ENCODE measurements at regions not wholly inside any gene's neighbourhood (a gene's known extent, or its start where the extent isn't known, plus 50 kb on each side); places are given as distances from the start of the nearest gene placed in this dataset.

- 18 to 100% (median 89%) methylated on average over 1 of the region's 1 CpG; no CpG with 5 or more reads in 1 of the 10 experiments for WGBS, 10 experiments
- peak in 2 of 8 experiments; percentile 34 to 37 for ATAC-seq (replicated peaks in 6 of 8)
- Histone ChIP-seq H3K4me3 (no peak overlapping the region), H3K27ac (no peak overlapping the region), H3K4me1 (replicated peaks in 1 of 2) (no peaks in the 10 kb centered on the region)
- in situ Hi-C loops (cut with MboI; ENCODE audit: low pct_unique_long_range_greater_than_20kb in 2 of 9, low sequenced_read_pairs in 9 of 9, unreplicated experiment in 9 of 9), result no loop called here
Observed at GRCh38 chr9:118271936-118272335, 567.7 kb downstream of the TLR4 start.

DNA sequence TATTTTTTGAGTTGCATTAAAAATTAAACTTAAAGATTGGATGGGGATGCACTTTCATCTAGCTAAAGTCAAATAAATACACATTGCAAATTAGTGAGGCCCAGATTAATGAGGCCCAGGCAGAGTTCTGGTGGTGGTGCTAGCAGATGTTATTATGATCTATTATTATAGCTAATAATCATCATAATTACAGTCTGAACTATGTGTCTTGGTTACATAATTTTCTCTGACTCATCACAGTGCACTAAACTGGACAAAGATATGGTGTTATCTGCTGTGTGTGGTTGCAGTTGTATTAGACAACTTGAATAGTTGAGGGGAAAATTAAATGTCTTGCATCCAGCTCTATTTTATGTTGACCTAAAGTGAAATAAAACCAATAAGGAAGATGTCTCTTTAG, 568.8 kb downstream of the TLR4 start:
- Histone ChIP-seq H3K27ac (no peak overlapping the region), H3K4me3 (no peak overlapping the region), H3K4me1 (replicated peaks in 1 of 2) (no peaks in the 10 kb centered on the region)
- peak in 2 of 8 experiments; percentile 52 to 81 for ATAC-seq (replicated peaks in 6 of 8)
- in situ Hi-C loops (cut with MboI; ENCODE audit: low pct_unique_long_range_greater_than_20kb in 2 of 9, low sequenced_read_pairs in 9 of 9, unreplicated experiment in 9 of 9), result no loop called here

- ATAC-seq (replicated peaks in 6 of 8), result no peak
- Histone ChIP-seq H3K4me1 (replicated peaks in 1 of 2) (peaks cover 0 to 4% of the 10 kb centered on the region in 2 donors), H3K4me3 (no peak overlapping the region), H3K27ac (no peak overlapping the region)
- in situ Hi-C loops (cut with MboI; ENCODE audit: low pct_unique_long_range_greater_than_20kb in 2 of 9, low sequenced_read_pairs in 9 of 9, unreplicated experiment in 9 of 9), result no loop called here
- WGBS, 10 experiments, result 6 to 100% (median 86%) methylated on average over 1 to 6 of the region's 6 CpGs
Observed at GRCh38 chr9:118276784-118277183, 572.6 kb downstream of the TLR4 start.

DNA sequence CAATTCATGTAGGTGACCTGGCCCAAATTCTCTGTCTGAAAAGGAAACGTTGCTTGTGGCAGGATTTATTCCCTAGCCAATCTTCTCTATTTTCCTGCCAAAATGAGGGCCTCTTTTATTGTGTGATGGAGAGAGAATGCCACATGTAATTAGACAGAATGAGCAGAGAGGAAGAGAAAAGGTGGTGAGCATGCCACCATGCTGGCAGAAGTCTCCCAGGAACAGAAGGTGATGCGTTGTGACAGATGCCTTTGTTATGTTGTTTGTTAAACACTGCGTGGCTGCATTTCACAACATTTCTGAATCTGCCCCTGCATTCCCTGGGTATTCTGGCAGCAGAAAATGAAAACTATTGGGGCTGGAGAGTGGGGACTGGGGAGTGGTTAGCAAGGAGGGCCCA, 577.6 kb downstream of the TLR4 start:
- no peak overlapping the region for H3K27ac ChIP-seq
- H3K4me1 ChIP-seq (replicated peaks in 1 of 2), result peaks cover 0 to 4% of the 10 kb centered on the region in 2 donors
- WGBS, 10 experiments, result 11 to 100% (median 53%) methylated on average over 1 to 3 of the region's 3 CpGs; no CpG with 5 or more reads in 1 of the 10 experiments
- H3K4me3 ChIP-seq, result no peak overlapping the region
- in situ Hi-C loops (cut with MboI; ENCODE audit: low pct_unique_long_range_greater_than_20kb in 2 of 9, low sequenced_read_pairs in 9 of 9, unreplicated experiment in 9 of 9), result no loop called here
- ATAC-seq (replicated peaks in 6 of 8), result peak in 1 of 8 experiments; percentile 58

DNA sequence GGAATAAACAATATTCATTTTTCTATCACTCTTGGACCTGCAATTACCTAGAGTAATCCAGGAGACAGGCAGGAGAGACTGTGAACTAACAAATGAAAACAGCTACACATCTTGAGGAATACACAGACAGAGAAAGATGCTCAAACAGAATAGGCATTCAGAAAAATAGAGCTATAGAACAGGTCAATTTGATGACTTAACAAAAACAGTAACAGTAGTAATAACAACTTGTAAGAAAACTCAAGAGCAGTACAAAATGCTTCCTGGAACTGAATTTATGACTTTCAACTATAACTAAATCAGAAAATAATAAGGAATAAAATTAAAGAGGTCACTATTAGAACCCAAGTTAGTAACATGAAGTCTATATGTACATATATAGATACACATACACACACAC, 579.3 kb downstream of the TLR4 start:
- in situ Hi-C loops (cut with MboI; ENCODE audit: low pct_unique_long_range_greater_than_20kb in 2 of 9, low sequenced_read_pairs in 9 of 9, unreplicated experiment in 9 of 9), result no loop called here
- no peak overlapping the region for H3K4me3 ChIP-seq
- peaks cover 0 to 4% of the 10 kb centered on the region in 2 donors for H3K4me1 ChIP-seq (replicated peaks in 1 of 2)
- ATAC-seq (replicated peaks in 6 of 8), result no peak
- no peak overlapping the region for H3K27ac ChIP-seq

DNA sequence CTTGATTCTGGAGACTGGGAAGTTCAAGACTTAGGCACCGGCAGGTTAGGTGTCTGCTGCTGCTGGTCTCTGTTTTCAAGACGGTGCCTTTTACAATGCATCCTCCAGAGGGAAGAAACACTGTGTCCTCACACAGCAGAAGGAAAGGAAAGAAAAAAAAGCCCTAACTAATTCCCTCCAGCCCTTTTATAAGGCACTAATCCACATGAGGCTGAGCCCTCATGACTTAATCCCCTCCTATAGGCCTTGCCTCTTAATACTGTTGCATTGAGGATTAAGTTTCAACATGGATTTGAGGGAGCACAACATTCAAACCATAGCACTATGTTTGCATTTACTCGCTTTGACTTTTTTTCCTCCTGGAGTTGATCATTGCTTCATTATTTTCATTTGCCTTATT, 585.9 kb downstream of the TLR4 start:
- Histone ChIP-seq H3K4me3 (no peak overlapping the region), H3K4me1 (replicated peaks in 1 of 2) (no peaks in the 10 kb centered on the region), H3K27ac (no peak overlapping the region)
- in situ Hi-C loops (cut with MboI; ENCODE audit: low pct_unique_long_range_greater_than_20kb in 2 of 9, low sequenced_read_pairs in 9 of 9, unreplicated experiment in 9 of 9), result no loop called here
- no peak for ATAC-seq (replicated peaks in 6 of 8)
- 0 to 100% (median 57%) methylated on average over 1 to 3 of the region's 3 CpGs for WGBS, 10 experiments

- Histone ChIP-seq H3K4me1 (replicated peaks in 1 of 2) (peaks cover 0 to 9% of the 10 kb centered on the region in 2 donors), H3K4me3 (no peak overlapping the region), H3K27ac (no peak overlapping the region)
- whole genome bisulfite sequencing, 10 experiments, result 9 to 82% (median 30%) methylated on average over 1 to 4 of the region's 4 CpGs; no CpG with 5 or more reads in 1 of the 10 experiments
- ATAC-seq (replicated peaks in 6 of 8), result no peak
- in situ Hi-C loops (cut with MboI; ENCODE audit: low pct_unique_long_range_greater_than_20kb in 2 of 9, low sequenced_read_pairs in 9 of 9, unreplicated experiment in 9 of 9), result no loop called here
Observed at GRCh38 chr9:118295413-118295812, 591.2 kb downstream of the TLR4 start.

- no peak overlapping the region for H3K27ac ChIP-seq
- WGBS, 10 experiments, result 6 to 100% (median 91%) methylated on average over 1 to 2 of the region's 2 CpGs
- peaks cover 0 to 5% of the 10 kb centered on the region in 2 donors for H3K4me1 ChIP-seq (replicated peaks in 1 of 2)
- in situ Hi-C loops (cut with MboI; ENCODE audit: low pct_unique_long_range_greater_than_20kb in 2 of 9, low sequenced_read_pairs in 9 of 9, unreplicated experiment in 9 of 9), result loop anchor here in 1 of 9 experiments (25.0 kb wide), 1 partner anchor 515 kb away; no protein-coding TSS in a partner anchor
- H3K4me3 ChIP-seq, result no peak overlapping the region
- no peak for ATAC-seq (replicated peaks in 6 of 8)
Observed at GRCh38 chr9:118302721-118303120, 598.5 kb downstream of the TLR4 start.

GRCh38 chr9:118303216-118303615, 599.0 kb downstream of the TLR4 start:
- Histone ChIP-seq H3K4me1 (replicated peaks in 1 of 2) (peaks cover 0 to 5% of the 10 kb centered on the region in 2 donors), H3K27ac (no peak overlapping the region), H3K4me3 (no peak overlapping the region)
- no peak for ATAC-seq (replicated peaks in 6 of 8)
- in situ Hi-C loops (cut with MboI; ENCODE audit: low pct_unique_long_range_greater_than_20kb in 2 of 9, low sequenced_read_pairs in 9 of 9, unreplicated experiment in 9 of 9), result loop anchor here in 1 of 9 experiments (25.0 kb wide), 1 partner anchor 516 kb away; no protein-coding TSS in a partner anchor
- WGBS, 10 experiments, result 0 to 100% (median 66%) methylated on average over 2 to 3 of the region's 3 CpGs; no CpG with 5 or more reads in 1 of the 10 experiments

DNA sequence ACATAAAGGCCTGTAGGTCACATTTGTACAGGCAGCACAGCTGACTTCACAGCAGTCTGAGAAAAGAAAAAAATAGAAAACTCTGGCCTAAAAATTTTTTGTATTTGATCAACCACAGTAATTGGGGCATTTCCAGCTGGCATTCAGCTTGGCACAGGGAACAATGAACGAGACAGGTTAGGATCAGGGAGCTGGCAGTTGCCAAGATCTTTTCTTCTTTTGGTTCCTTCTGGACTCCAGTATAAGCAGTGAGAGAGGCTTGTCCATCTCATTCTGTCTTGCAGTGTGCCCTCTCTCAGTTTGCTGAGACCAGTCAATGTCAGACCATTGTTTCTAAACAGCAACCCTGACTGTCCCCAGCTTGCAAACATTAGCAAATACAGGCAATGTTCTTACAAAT, 601.1 kb downstream of the TLR4 start:
- peak in 1 of 8 experiments; percentile 16 for ATAC-seq (replicated peaks in 6 of 8)
- H3K4me1 ChIP-seq (replicated peaks in 1 of 2), result no peaks in the 10 kb centered on the region
- 0 to 80% (median 60%) methylated on average over 1 of the region's 1 CpG; no CpG with 5 or more reads in 3 of the 10 experiments for WGBS, 10 experiments
- H3K4me3 ChIP-seq, result no peak overlapping the region
- no peak overlapping the region for H3K27ac ChIP-seq
- in situ Hi-C loops (cut with MboI; ENCODE audit: low pct_unique_long_range_greater_than_20kb in 2 of 9, low sequenced_read_pairs in 9 of 9, unreplicated experiment in 9 of 9), result loop anchor here in 1 of 9 experiments (25.0 kb wide), 1 partner anchor 518 kb away; no protein-coding TSS in a partner anchor

GRCh38 chr9:118306801-118307200, 602.6 kb downstream of the TLR4 start:
- peak in 1 of 8 experiments; percentile 10 for ATAC-seq (replicated peaks in 6 of 8)
- WGBS, 10 experiments, result 0 to 94% (median 71%) methylated on average over 2 to 3 of the region's 3 CpGs
- Histone ChIP-seq H3K27ac (no peak overlapping the region), H3K4me1 (replicated peaks in 1 of 2) (no peaks in the 10 kb centered on the region), H3K4me3 (no peak overlapping the region)
- in situ Hi-C loops (cut with MboI; ENCODE audit: low pct_unique_long_range_greater_than_20kb in 2 of 9, low sequenced_read_pairs in 9 of 9, unreplicated experiment in 9 of 9), result loop anchor here in 1 of 9 experiments (25.0 kb wide), 1 partner anchor 520 kb away; no protein-coding TSS in a partner anchor

DNA sequence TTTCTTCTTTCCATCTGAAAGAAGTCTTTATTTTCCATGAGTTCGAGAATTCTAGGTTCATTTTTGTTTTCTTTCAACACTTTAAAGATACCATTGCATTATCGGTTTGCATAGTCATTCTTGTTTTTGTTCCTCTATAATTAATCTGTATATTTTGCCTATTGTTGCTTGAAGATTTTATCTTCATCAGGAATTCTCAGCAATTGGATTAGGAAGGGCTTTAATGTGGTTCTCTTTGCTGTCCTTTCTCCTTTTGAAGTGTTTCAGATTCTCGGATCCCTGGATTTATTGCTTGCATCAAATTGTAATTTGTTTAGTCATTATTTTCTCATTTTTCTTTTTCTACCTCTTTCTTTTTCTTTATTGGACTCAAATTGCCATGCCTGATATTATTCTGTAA, 609.8 kb downstream of the TLR4 start:
- WGBS, 10 experiments, result 4 to 86% (median 67%) methylated on average over 1 to 3 of the region's 3 CpGs; no CpG with 5 or more reads in 1 of the 10 experiments
- H3K27ac ChIP-seq, result no peak overlapping the region

GRCh38 chr9:118316831-118317343, 612.7 kb downstream of the TLR4 start:
- Histone ChIP-seq H3K4me1 (replicated peaks in 1 of 2) (peaks cover 0 to 3% of the 10 kb centered on the region in 2 donors), H3K4me3 (no peak overlapping the region), H3K27ac (no peak overlapping the region)
- peak in 2 of 8 experiments; percentile 14 to 81 for ATAC-seq (replicated peaks in 6 of 8)
- in situ Hi-C loops (cut with MboI; ENCODE audit: low pct_unique_long_range_greater_than_20kb in 2 of 9, low sequenced_read_pairs in 9 of 9, unreplicated experiment in 9 of 9), result loop anchor here in 1 of 9 experiments (25.0 kb wide), 1 partner anchor 530 kb away; no protein-coding TSS in a partner anchor
- WGBS, 10 experiments, result 0 to 93% (median 48%) methylated on average over 1 to 2 of the region's 2 CpGs; no CpG with 5 or more reads in 4 of the 10 experiments

More for the DNA sequence above, 609.8 kb downstream of the TLR4 start:
- Histone ChIP-seq H3K4me1 (replicated peaks in 1 of 2) (peaks cover 0 to 3% of the 10 kb centered on the region in 2 donors), H3K4me3 (no peak overlapping the region)
- ATAC-seq (replicated peaks in 6 of 8), result no peak
- in situ Hi-C loops (cut with MboI; ENCODE audit: low pct_unique_long_range_greater_than_20kb in 2 of 9, low sequenced_read_pairs in 9 of 9, unreplicated experiment in 9 of 9), result loop anchor here in 1 of 9 experiments (25.0 kb wide), 1 partner anchor 527 kb away; no protein-coding TSS in a partner anchor

All from motor neuron (in vitro differentiated cells).